Gastrocnemius medialis (tissue), 4 donors: ENCODE measurements at regions not wholly inside any gene's neighbourhood (a gene's known extent, or its start where the extent isn't known, plus 50 kb on each side); places are given as distances from the start of the nearest gene placed in this dataset.

Source experiments
- CTCF ChIP-seq, 5 experiments: fragments of 450-650 bp in 3 of 5; fragments of 200-600 bp in 2 of 5; sonication (generic) in 2 of 5; IDR thresholded peaks in 4 of 5; conservative IDR thresholded peaks in 1 of 5; 1 replicate in 4 of 5; 2 replicates in 1 of 5; pipeline ENCODE4 v1.5.1; 2016 to 2019; ENCODE audit warnings: antibody characterized with exemption in 5 of 5, mild to moderate bottlenecking in 3 of 5, moderate library complexity in 3 of 5
- POLR2A ChIP-seq, 2 donors: fragments of 450-650 bp; IDR thresholded peaks; one replicate each; pipeline ENCODE4 v1.6.1; 2017; ENCODE audit warnings: antibody characterized with exemption in 2 of 2, mild to moderate bottlenecking in 2 of 2, moderate library complexity in 2 of 2

- TF ChIP-seq CTCF (IDR thresholded peaks at IDR 0.05 in 4 of 5, conservative IDR thresholded peaks at IDR 0.05 in 1 of 5) (no peak), POLR2A (IDR thresholded peaks at IDR 0.05) (no peak)
Observed at GRCh38 chr3:16028604-16029003, 145.9 kb upstream of the GALNT15 start.
